ENCODE measurements at regions not wholly inside any gene's neighbourhood (a gene's known extent, or its start where the extent isn't known, plus 50 kb on each side); places are given as distances from the start of the nearest gene placed in this dataset.

DNA sequence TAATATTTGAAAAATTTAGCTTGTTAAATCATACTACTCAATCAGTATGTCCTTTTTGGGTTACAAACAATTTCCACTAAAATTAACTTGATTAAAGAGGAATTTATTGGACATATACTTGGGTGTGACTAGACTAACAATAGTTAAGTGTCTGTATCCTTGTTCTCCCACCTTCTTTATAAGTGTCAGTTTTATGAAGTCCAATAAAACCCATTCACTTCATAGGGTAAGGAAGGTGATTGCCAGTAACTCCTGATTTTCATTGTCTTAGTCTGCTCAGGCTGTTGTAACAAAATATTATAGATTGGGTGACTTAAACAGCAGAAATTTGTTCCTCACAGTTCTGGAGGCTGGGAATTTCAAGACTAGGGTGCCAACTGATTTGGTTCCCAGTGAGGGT is 800.0 kb downstream of the PDHA2 start:
- TF ChIP-seq, protein P1, sequence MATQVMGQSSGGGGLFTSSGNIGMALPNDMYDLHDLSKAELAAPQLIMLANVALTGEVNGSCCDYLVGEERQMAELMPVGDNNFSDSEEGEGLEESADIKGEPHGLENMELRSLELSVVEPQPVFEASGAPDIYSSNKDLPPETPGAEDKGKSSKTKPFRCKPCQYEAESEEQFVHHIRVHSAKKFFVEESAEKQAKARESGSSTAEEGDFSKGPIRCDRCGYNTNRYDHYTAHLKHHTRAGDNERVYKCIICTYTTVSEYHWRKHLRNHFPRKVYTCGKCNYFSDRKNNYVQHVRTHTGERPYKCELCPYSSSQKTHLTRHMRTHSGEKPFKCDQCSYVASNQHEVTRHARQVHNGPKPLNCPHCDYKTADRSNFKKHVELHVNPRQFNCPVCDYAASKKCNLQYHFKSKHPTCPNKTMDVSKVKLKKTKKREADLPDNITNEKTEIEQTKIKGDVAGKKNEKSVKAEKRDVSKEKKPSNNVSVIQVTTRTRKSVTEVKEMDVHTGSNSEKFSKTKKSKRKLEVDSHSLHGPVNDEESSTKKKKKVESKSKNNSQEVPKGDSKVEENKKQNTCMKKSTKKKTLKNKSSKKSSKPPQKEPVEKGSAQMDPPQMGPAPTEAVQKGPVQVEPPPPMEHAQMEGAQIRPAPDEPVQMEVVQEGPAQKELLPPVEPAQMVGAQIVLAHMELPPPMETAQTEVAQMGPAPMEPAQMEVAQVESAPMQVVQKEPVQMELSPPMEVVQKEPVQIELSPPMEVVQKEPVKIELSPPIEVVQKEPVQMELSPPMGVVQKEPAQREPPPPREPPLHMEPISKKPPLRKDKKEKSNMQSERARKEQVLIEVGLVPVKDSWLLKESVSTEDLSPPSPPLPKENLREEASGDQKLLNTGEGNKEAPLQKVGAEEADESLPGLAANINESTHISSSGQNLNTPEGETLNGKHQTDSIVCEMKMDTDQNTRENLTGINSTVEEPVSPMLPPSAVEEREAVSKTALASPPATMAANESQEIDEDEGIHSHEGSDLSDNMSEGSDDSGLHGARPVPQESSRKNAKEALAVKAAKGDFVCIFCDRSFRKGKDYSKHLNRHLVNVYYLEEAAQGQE (IDR thresholded peaks at IDR 0.05; ENCODE audit: low read depth): no peak
- TF ChIP-seq, protein P2, sequence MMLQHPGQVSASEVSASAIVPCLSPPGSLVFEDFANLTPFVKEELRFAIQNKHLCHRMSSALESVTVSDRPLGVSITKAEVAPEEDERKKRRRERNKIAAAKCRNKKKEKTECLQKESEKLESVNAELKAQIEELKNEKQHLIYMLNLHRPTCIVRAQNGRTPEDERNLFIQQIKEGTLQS (IDR thresholded peaks at IDR 0.05): no peak
- TF ChIP-seq, protein P3, sequence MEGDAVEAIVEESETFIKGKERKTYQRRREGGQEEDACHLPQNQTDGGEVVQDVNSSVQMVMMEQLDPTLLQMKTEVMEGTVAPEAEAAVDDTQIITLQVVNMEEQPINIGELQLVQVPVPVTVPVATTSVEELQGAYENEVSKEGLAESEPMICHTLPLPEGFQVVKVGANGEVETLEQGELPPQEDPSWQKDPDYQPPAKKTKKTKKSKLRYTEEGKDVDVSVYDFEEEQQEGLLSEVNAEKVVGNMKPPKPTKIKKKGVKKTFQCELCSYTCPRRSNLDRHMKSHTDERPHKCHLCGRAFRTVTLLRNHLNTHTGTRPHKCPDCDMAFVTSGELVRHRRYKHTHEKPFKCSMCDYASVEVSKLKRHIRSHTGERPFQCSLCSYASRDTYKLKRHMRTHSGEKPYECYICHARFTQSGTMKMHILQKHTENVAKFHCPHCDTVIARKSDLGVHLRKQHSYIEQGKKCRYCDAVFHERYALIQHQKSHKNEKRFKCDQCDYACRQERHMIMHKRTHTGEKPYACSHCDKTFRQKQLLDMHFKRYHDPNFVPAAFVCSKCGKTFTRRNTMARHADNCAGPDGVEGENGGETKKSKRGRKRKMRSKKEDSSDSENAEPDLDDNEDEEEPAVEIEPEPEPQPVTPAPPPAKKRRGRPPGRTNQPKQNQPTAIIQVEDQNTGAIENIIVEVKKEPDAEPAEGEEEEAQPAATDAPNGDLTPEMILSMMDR (IDR thresholded peaks at IDR 0.05 in 2 of 3, conservative IDR thresholded peaks at IDR 0.05 in 1 of 3; ENCODE audit: borderline replicate concordance in 1 of 3, insufficient read depth in 1 of 3, low read depth in 2 of 3, low read length in 2 of 3): no peak
- TF ChIP-seq SIN3A (IDR thresholded peaks at IDR 0.05; ENCODE audit: low read depth) (no peak), RAD21 (IDR thresholded peaks at IDR 0.05; ENCODE audit: low read depth) (no peak), POLR2AphosphoS5 (IDR thresholded peaks at IDR 0.05; ENCODE audit: low read depth, low read length) (no peak), POLR2A (IDR thresholded peaks at IDR 0.05; ENCODE audit: borderline replicate concordance, extremely low read depth, insufficient read depth, insufficient read length) (no peak), CEBPB (IDR thresholded peaks at IDR 0.05; ENCODE audit: low read depth) (no peak), JUND (IDR thresholded peaks at IDR 0.05) (no peak), SRF (IDR thresholded peaks at IDR 0.05; ENCODE audit: low read depth) (no peak), EZH2 (IDR thresholded peaks at IDR 0.05) (no peak), TCF7L2 (IDR thresholded peaks at IDR 0.05; ENCODE audit: borderline replicate concordance, extremely low read depth, insufficient read depth, insufficient read length) (no peak), SP1 (IDR thresholded peaks at IDR 0.05; ENCODE audit: low read depth) (no peak)
- TF ChIP-seq, protein P4, sequence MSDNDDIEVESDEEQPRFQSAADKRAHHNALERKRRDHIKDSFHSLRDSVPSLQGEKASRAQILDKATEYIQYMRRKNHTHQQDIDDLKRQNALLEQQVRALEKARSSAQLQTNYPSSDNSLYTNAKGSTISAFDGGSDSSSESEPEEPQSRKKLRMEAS (IDR thresholded peaks at IDR 0.05): no peak
